Right lobe of liver (tissue), 4 donors: ENCODE measurements at regions not wholly inside any gene's neighbourhood (a gene's known extent, or its start where the extent isn't known, plus 50 kb on each side); places are given as distances from the start of the nearest gene placed in this dataset.

Source experiments
- CTCF ChIP-seq, 4 donors: fragments of 200-600 bp in 3 of 4; fragments of 450-650 bp in 1 of 4; IDR thresholded peaks; one replicate each; pipeline versions ENCODE4 v1.5.1 to v1.8.0; 2016 to 2022; ENCODE audit warnings: antibody characterized with exemption in 4 of 4, mild to moderate bottlenecking in 2 of 4
- POLR2A ChIP-seq: fragments of 450-650 bp; IDR thresholded peaks from one replicate; pipeline ENCODE4 v1.6.1; 2017; ENCODE audit warnings: antibody characterized with exemption, mild to moderate bottlenecking
- donor health status: DM: no; HTN: no; CAD: no.
- donor health status: DM: no; HTN: no; CAD: no.
- donor health status: DM: no; HTN: yes; CAD: no.

- no peak for TF ChIP-seq CTCF (IDR thresholded peaks at IDR 0.05)
- TF ChIP-seq POLR2A = no peak
Measured at GRCh38 chr2:62314291-62314690, 118.4 kb downstream of the B3GNT2 start.
